Upper lobe of right lung (tissue), 1 donor: ENCODE measurements at regions not wholly inside any gene's neighbourhood (a gene's known extent, or its start where the extent isn't known, plus 50 kb on each side); places are given as distances from the start of the nearest gene placed in this dataset.

Source experiments
- ATAC-seq: fragments of 200-7000 bp; cut with Tn5 transposase; one replicate; pipeline ENCODE4 v1.9.1; 2020; ENCODE audit warnings: mild to moderate bottlenecking, moderate library complexity
- DNase-seq: peaks from one replicate; pipeline ENCODE4 v3.0.0-alpha.2; 2020
- H3K27ac ChIP-seq: fragments of 200-600 bp; one replicate; pipeline ENCODE4 v1.8.0; 2022
- H3K27me3 ChIP-seq: fragments of 200-600 bp; one replicate; pipeline ENCODE4 v1.8.0; 2022; ENCODE audit warnings: mild to moderate bottlenecking
- H3K36me3 ChIP-seq: fragments of 200-600 bp; one replicate; pipeline ENCODE4 v1.8.0; 2022
- H3K4me1 ChIP-seq: fragments of 200-600 bp; one replicate; pipeline ENCODE4 v1.8.0; 2022
- H3K4me3 ChIP-seq: fragments of 200-600 bp; one replicate; pipeline ENCODE4 v1.8.0; 2022; ENCODE audit warnings: mild to moderate bottlenecking
- H3K9me3 ChIP-seq: fragments of 200-600 bp; one replicate; pipeline ENCODE4 v1.8.0; 2022
- CTCF ChIP-seq: fragments of 200-600 bp; IDR thresholded peaks from one replicate; pipeline ENCODE4 v1.8.0; 2022; ENCODE audit warnings: antibody characterized with exemption
- intact Hi-C: fragments of 100-400 bp; cut with DNase I; formaldehyde crosslinking; loops from one replicate; pipeline ENCODE4 v1.11.0; 2022
- donor health status: DM: no; HTN: yes; CAD: no; lungs with severe emphysema.

- TF ChIP-seq CTCF = no peak
- no peak for ATAC-seq
Observed at GRCh38 chr7:142400042-142400533, 142.2 kb upstream of the PRSS58 start.

GRCh38 chr7:142391191-142391992 is 133.5 kb upstream of the PRSS58 start:
- Histone ChIP-seq H3K9me3 (no peaks in the 10 kb centered on the region), H3K27me3 (no peaks in the 10 kb centered on the region), H3K4me3 (no peak overlapping the region), H3K4me1 (no peaks in the 10 kb centered on the region), H3K27ac (no peak overlapping the region), H3K36me3 (no peaks in the 10 kb centered on the region)
- ATAC-seq = peak; percentile 40
- no peak for TF ChIP-seq CTCF
- intact Hi-C loops = no loop called here
- DNase-seq = no peak

More at GRCh38 chr7:142400042-142400533, 142.2 kb upstream of the PRSS58 start:
- no peaks in the 10 kb centered on the region for H3K36me3 ChIP-seq
- no peak overlapping the region for H3K4me3 ChIP-seq
- H3K9me3 ChIP-seq = no peaks in the 10 kb centered on the region
- no peaks in the 10 kb centered on the region for H3K27me3 ChIP-seq
- no peak overlapping the region for H3K27ac ChIP-seq
- intact Hi-C loops = no loop called here
- DNase-seq = no peak
- no peaks in the 10 kb centered on the region for H3K4me1 ChIP-seq

GRCh38 chr7:142389544-142389943 is 131.7 kb upstream of the PRSS58 start:
- DNase-seq (no peak), ATAC-seq (no peak)
- TF ChIP-seq CTCF = no peak
- H3K27me3 ChIP-seq = no peaks in the 10 kb centered on the region
- no peaks in the 10 kb centered on the region for H3K36me3 ChIP-seq
- no peaks in the 10 kb centered on the region for H3K9me3 ChIP-seq
- no peaks in the 10 kb centered on the region for H3K4me1 ChIP-seq
- H3K27ac ChIP-seq = no peak overlapping the region
- H3K4me3 ChIP-seq = no peak overlapping the region
- intact Hi-C loops = no loop called here

- no peaks in the 10 kb centered on the region for H3K27me3 ChIP-seq
Observed at GRCh38 chr7:142385491-142386340, 127.9 kb upstream of the PRSS58 start.

GRCh38 chr7:142384493-142384922 is 126.7 kb upstream of the PRSS58 start:
- no peak for DNase-seq
- Histone ChIP-seq H3K36me3 (no peaks in the 10 kb centered on the region), H3K27ac (no peak overlapping the region), H3K9me3 (no peaks in the 10 kb centered on the region), H3K27me3 (no peaks in the 10 kb centered on the region), H3K4me3 (no peak overlapping the region), H3K4me1 (no peaks in the 10 kb centered on the region)
- no peak for TF ChIP-seq CTCF
- peak; percentile 71 for ATAC-seq
- intact Hi-C loops = no loop called here

More at GRCh38 chr7:142385491-142386340, 127.9 kb upstream of the PRSS58 start:
- no peak for DNase-seq
- H3K36me3 ChIP-seq = no peaks in the 10 kb centered on the region
- H3K4me1 ChIP-seq = no peaks in the 10 kb centered on the region
- peak; percentile 57 for TF ChIP-seq CTCF
- H3K27ac ChIP-seq = no peak overlapping the region
- peak; percentile 89 for ATAC-seq
- intact Hi-C loops = no loop called here
- no peak overlapping the region for H3K4me3 ChIP-seq
- H3K9me3 ChIP-seq = no peaks in the 10 kb centered on the region
